HG03460 (cell line): ENCODE measurements at regions not wholly inside any gene's neighbourhood (a gene's known extent, or its start where the extent isn't known, plus 50 kb on each side); places are given as distances from the start of the nearest gene placed in this dataset.
"Not testable (repeated sequence)": the region's sequence is repeated elsewhere in the genome, so short reads cannot be mapped to it uniquely, and the experiment has no call there.

Experiments
- ATAC-seq: cut with Tn5 transposase; IDR thresholded peaks from one replicate; pipeline ENCODE4 v1.9.1; 2021; ENCODE audit not compliant: unreplicated experiment

- ATAC-seq = no peak
Measured at GRCh38 chr7:17396692-17397091, 98.2 kb downstream of the AHR start.

- peak; percentile 76 for ATAC-seq
Measured at GRCh38 chr7:17401791-17402627, 103.6 kb downstream of the AHR start.

- ATAC-seq = peak; percentile 69
Measured at GRCh38 chr7:17402628-17403278, 104.3 kb downstream of the AHR start.

- ATAC-seq = no peak
Measured at GRCh38 chr7:17404006-17404405, 105.6 kb downstream of the AHR start.

- no peak for ATAC-seq
Measured at GRCh38 chr7:17405786-17406185, 107.3 kb downstream of the AHR start.

- no peak for ATAC-seq
Measured at GRCh38 chr7:17406738-17407137, 108.3 kb downstream of the AHR start.

DNA sequence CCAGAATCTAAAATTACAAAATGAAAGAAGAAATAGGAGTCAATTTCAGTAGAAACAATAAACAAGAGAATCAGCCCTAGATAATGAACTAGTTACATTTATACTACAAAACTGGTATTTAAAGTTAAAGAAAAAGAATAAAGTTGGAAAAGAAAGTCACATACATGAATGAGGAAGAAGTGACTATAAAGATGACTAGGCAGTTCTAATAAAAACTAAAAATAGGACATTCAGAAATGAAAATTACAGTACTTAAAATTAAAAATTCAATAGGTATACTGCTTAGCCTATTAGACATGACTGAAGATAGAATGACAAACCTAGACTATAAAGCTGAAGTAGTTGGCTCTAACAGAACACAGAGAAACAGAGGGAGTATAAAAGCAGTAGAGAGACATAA is 108.8 kb downstream of the AHR start:
- ATAC-seq = no peak

- ATAC-seq = no peak
Measured at GRCh38 chr7:17408245-17408903, 109.9 kb downstream of the AHR start.

- no peak for ATAC-seq
Measured at GRCh38 chr7:17408904-17409290, 110.4 kb downstream of the AHR start.

DNA sequence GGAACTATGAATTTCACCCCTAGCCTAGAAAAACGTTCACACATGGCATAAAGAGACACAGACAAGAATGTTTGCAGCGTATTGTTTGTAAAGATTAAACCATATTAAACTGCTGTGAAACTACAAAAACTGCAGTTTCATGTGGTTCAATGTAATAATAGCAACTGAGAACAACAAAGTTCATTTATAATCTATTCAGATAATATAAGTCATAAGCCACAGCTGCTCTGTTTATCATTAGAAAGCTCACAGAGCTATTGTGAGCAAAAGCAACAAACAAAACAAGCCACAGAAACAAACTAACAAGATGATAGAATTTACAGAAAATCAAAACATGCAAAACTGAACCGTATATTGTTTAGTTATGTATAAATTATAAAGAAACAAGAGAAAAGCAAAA is 113.5 kb downstream of the AHR start:
- ATAC-seq = peak; percentile 95

DNA sequence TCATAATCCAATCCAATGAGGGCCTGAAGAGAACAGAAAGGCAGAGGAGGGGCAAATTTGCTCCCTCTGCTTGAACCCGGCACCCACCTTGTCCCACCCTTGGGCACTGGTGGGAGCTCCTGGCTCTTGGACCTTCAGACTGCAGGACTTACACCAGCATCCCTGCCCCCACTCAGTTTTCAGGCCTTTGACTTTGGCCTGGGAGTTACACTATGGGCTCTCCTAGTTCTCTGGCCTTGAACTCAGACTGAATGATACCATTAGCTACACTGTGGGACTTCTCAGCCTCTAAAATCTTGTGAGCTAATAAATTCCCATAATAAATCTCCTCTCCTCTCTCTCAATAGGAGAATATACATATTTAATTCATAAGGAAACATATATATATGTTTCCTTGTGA is 114.4 kb downstream of the AHR start:
- ATAC-seq = no peak

DNA sequence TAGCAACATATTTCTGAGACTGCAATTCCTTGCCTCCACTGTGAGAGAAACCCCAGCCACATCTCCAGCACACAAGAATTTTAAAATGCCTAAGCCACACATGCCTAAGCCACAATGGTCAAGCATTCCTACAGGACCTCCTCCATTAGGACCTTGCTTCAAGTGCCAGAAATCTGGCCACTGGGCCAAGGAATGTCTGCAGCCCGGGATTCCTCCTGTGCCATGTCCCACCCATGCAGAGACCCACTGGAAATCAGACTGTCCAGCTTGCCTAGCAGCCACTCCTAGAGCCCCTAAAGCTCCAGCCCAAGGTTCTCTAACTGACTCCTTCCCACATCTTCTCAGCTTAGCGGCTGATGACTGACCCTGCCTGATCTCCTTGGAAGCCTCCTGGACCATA is 117.5 kb downstream of the AHR start:
- no peak for ATAC-seq

- ATAC-seq = not testable (repeated sequence)
Measured at GRCh38 chr7:17420308-17421015, 122.0 kb downstream of the AHR start.

DNA sequence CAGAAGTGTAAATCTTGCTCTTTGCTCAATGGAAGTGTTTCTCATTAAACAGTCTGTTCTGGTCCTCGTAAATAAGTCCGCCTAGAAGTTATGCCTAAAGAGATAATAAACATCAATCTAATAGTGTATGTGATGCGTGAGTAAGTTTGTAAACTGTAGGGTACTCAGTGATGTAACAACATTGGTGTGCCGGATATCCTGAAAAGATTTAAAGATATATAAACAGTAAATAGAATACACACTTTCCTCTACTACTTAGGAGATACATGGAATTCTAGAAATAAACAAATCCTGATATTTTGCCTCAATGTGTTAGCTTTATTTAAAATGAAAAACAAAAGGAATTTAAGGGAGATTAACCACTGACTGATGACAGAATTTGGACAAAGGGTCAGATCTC is 123.5 kb downstream of the AHR start:
- ATAC-seq = no peak

- ATAC-seq = no peak
Measured at GRCh38 chr7:17422966-17423365, 124.5 kb downstream of the AHR start.

DNA sequence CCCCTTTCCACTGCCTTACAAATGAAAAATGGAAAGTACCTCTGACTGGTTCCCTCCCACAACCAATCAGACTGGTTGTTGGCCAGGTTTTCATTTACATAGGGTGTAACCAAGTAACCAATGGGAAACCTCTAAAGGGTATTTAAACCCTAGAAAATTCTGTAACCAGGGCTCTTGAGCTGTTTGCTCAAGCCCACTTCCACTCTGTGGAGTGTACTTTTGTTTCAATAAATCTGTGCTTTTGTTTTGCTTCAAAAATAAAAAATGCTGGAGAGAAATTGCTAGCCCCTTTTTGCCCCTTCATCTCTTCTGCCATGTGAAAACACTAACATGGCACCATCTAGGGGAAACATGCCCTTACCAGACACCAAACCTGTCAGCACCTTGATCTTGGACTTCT is 129.5 kb downstream of the AHR start:
- ATAC-seq = no peak

DNA sequence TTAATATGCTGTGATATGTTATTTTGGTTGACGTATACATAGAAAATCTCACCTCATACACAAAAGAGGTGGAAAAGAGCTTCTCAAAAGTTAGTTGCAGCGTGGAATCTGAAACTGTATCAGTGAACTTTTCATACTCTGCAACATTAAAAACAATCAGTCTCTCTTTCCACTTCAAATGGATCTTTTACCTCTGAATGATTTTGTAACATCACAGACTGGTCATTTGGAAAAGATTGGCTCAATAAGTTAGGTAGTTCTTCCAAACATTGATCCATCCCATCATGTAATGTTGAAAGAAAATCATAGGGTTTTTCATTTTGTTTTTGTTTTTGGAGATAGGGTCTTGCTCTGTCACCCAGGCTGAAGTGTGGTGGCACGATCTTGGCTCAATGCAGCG is 131.1 kb downstream of the AHR start:
- ATAC-seq = no peak

- no peak for ATAC-seq
Measured at GRCh38 chr7:17432793-17433192, 134.3 kb downstream of the AHR start.

DNA sequence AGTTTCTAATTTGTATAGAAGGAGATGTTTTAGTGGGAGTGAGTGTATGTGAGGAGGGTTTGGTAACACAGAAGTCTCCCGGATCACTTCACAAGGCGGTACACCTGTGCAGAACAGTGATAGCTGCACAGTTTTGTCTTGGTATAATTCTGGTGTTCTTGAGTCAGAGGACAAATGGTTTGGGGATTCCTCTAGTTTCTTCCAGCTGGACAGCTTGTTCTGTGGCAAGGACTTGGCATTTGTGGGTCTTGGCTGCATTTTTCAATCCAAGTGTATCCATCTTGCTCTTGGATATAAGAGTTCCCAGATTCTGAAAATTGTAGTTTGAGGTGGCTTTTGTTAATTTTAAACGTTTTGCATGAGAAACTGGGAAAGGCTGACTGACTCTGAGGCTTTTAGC is 135.7 kb downstream of the AHR start:
- ATAC-seq = no peak

- ATAC-seq = no peak
Measured at GRCh38 chr7:17434841-17435692, 136.6 kb downstream of the AHR start.

GRCh38 chr7:17436126-17436525 is 137.7 kb downstream of the AHR start:
- no peak for ATAC-seq
